ENCODE measurements at regions not wholly inside any gene's neighbourhood (a gene's known extent, or its start where the extent isn't known, plus 50 kb on each side); places are given as distances from the start of the nearest gene placed in this dataset.

- TF ChIP-seq TEAD4 (IDR thresholded peaks at IDR 0.05) (no peak), MAX (IDR thresholded peaks at IDR 0.05) (no peak), ZBTB7A (IDR thresholded peaks at IDR 0.05; ENCODE audit: low read depth) (no peak), TAF1 (IDR thresholded peaks at IDR 0.05; ENCODE audit: low read depth) (no peak), CEBPB (IDR thresholded peaks at IDR 0.05) (no peak), YY1 (IDR thresholded peaks at IDR 0.05; ENCODE audit: low read depth) (no peak), REST (IDR thresholded peaks at IDR 0.05; ENCODE audit: low read depth) (no peak), EGR1 (IDR thresholded peaks at IDR 0.05) (no peak)
Measured at GRCh38 chr12:59194794-59195193, 274.5 kb upstream of the LRIG3 start.
